ENCODE measurements at regions not wholly inside any gene's neighbourhood (a gene's known extent, or its start where the extent isn't known, plus 50 kb on each side); places are given as distances from the start of the nearest gene placed in this dataset.

- DNase-seq = no peak
These were observed 198.5 kb downstream of the ADGRG6 start for GRCh38 chr6:142500250-142500786.

DNA sequence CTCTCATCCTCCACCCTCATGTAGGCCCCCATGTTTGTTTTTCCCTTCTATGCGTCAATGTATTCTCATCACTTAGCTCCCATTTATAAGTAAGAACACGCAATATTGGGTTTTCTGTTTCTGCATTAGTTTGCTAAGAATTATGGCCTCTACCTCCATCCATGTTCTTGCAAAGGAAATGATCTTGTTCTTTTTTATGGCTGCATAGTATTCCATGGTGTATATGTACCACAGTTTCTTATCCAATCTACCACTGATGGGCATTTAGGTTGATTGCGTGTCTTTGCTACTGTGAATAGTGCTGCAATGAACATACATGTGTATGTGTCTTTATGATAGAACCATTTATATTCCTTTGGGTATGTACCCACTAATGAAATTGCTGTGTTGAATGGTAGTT lies 200.0 kb downstream of the ADGRG6 start:
- no peak for DNase-seq

- DNase-seq = no peak
These were observed 205.3 kb downstream of the ADGRG6 start for GRCh38 chr6:142507065-142507464.

GRCh38 chr6:142510211-142510610 lies 208.4 kb downstream of the ADGRG6 start:
- DNase-seq = no peak

GRCh38 chr6:142518126-142518525 lies 216.3 kb downstream of the ADGRG6 start:
- no peak for DNase-seq

- no peak for DNase-seq
These were observed 217.0 kb downstream of the ADGRG6 start for GRCh38 chr6:142518761-142519160.

DNA sequence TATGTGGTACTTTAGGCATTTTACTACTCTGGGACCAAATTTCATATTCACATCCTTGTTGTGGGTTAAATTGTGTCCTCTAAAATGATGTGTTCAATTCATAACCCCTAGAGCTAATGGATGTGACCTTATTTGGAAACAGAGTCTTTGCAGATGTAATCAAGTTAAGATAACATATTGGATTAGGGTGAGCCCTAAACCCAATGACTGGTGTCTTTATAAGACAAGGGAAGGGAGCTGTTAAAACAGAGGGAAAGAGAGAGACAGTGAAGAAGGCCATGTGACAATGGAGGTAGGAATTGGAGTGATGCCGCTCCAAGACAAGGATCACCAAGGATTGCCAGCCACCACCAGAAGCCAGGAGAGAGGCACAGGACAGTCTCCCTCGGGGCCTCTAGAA lies 220.0 kb downstream of the ADGRG6 start:
- DNase-seq = no peak

- peak; percentile 63 for DNase-seq
These were observed 221.9 kb downstream of the ADGRG6 start for GRCh38 chr6:142523515-142524375.

- DNase-seq = no peak
These were observed 228.8 kb downstream of the ADGRG6 start for GRCh38 chr6:142530566-142530965.

GRCh38 chr6:142531727-142532126 lies 229.9 kb downstream of the ADGRG6 start:
- DNase-seq = no peak

DNA sequence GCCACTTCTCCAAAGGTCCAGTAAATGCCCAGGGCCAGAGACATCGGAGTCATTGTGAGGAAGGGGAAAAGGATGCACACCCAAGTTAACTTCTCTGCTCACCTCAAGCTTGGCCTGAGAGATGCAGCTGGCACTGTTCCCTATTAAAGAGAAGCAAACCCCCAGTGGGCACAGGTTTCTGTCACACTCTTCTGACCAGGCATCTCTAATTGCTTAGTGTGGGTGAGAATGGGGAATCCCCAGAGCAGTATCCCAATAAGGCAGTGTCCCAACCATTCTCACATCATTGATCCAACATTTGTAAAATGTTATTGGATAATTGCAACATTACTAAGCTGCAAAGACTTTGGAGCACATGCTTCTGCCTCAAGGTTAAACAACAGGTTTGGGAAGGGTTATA lies 232.3 kb downstream of the ADGRG6 start:
- DNase-seq = no peak

DNA sequence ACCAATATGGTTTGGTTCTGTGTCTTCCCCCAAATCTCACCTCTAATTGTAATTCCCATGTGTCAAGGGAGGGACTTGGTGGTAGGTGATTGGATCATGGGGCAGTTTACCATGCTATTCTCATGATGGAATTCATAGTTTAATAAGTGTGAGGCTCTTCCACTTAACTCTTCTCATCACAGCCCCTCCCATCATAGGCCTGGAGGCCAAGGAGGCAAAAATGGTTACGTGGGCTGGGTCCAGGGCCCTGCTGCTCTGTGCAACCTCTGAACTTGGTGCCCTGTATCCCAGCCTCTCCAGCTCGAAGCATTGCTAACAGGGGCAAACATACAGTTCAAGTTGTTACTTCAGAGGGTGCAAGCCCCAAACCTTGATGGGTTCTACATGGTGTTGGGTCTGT lies 232.7 kb downstream of the ADGRG6 start:
- no peak for DNase-seq

GRCh38 chr6:142537612-142538478 lies 236.0 kb downstream of the ADGRG6 start:
- no peak for DNase-seq

GRCh38 chr6:142542704-142543233 lies 241.0 kb downstream of the ADGRG6 start:
- no peak for DNase-seq

DNA sequence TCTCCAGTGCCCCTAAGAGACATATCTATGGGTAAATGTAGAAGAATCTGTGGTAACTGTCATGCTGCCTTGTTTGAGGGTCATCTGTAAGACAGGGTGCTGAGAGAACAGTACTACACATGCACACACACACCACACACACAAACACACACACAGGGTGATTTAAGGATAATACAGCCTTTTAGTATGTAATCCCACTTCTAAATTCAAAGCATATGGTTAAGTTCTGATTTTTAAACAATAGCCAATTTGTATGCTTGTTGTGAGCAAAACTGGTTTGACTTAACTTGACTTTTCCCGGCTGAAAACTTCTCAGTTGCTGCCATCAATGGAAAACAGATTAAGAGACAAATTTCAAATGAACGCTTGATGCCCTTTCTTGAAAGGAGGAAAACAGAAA lies 241.8 kb downstream of the ADGRG6 start:
- DNase-seq = no peak

GRCh38 chr6:142544199-142544838 lies 242.5 kb downstream of the ADGRG6 start:
- no peak for DNase-seq

DNA sequence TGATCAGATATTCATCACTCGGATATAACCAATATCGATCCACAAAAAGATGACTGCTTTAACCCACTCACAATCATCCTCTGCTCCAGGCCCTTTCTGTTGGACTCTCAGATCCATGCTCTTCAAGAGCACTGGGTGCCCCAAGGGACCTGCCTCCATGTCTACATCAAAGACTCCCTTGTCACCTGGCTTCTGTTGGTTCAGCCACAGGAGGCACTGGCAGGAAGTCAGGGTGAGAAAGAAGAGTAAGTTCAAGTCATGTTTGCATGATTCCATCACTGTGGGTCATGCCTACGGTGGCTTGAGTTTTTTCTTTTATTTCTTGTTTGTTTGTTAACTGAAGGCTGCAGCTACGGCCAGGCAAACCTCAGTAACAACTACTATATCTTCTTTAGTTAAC lies 243.3 kb downstream of the ADGRG6 start:
- DNase-seq = no peak

- no peak for DNase-seq
These were observed 246.8 kb downstream of the ADGRG6 start for GRCh38 chr6:142548566-142548965.

- DNase-seq = no peak
These were observed 248.7 kb downstream of the ADGRG6 start for GRCh38 chr6:142550310-142551063.

DNA sequence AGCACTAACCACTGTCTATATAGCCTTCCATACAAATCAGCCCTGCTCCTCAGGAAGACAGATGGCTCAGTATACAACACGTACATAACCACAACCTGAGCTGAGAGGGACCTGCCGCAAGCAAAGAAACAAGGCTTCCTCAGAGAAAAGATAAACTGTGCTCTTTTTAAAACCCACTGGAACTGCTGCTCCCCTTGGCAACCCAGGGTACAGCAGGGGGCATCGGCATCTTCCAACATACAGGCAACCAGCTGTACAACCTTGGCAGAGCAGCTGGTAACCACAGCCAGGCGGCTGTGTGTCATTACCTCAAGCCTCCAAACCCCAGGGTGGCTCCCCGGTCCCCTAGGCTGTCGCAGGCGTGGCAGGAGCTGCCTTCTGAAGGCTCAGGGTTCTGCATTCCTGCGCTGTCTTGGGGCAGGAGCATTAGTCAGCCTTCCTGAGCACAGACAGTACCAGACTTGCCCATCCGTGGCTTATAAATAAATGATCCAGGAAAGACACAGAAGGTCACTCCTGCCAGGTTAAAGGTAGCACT lies 249.5 kb downstream of the ADGRG6 start:
- DNase-seq = no peak

GRCh38 chr6:142558786-142559185 lies 257.0 kb downstream of the ADGRG6 start:
- DNase-seq = no peak
